H1 (cell line): ENCODE measurements at regions not wholly inside any gene's neighbourhood (a gene's known extent, or its start where the extent isn't known, plus 50 kb on each side); places are given as distances from the start of the nearest gene placed in this dataset.

Experiments
- CTCF ChIA-PET: fragments of 300-600 bp; sonication (Branson Sonifier 250); formaldehyde crosslinking; loops from one replicate; lab custom pipeline; 2021; ENCODE audit not compliant: partially characterized antibody; lab: Charles Lee
- POLR2A ChIA-PET: fragments of 300-600 bp; sonication (Branson Sonifier 250); formaldehyde crosslinking; loops from one replicate; lab custom pipeline; 2021; ENCODE audit warnings: inconsistent platforms; ENCODE audit not compliant: partially characterized antibody; lab: Charles Lee
- DNase-seq, 2 experiments: peaks; one replicate each; pipeline versions ENCODE4 v3.0.0 to v3.0.0-alpha.2; 2010 to 2022; ENCODE audit warnings: low spot score in 2 of 2, low read depth in 1 of 2, mixed read lengths in 1 of 2
- FAIRE-seq: peaks from 2 replicates; lab custom pipeline; 2011; peaks lifted over from hg19 to GRCh38; lab: Jason Lieb, UNC
- H2AFZ ChIP-seq: 2 replicates; pipeline ENCODE4 v1.8.1; 2012; ENCODE audit warnings: low read length, inconsistent platforms
- H2AK5ac ChIP-seq: 2 replicates; pipeline ENCODE4 v1.6.1; 2013; ENCODE audit warnings: low read depth, low read length
- H2BK120ac ChIP-seq: replicated peaks from 2 replicates; pipeline ENCODE3; 2013; ENCODE audit warnings: low read depth, low read length, inconsistent platforms
- H2BK12ac ChIP-seq: 2 replicates; pipeline ENCODE4 v1.6.1; 2013; ENCODE audit warnings: low read depth, low read length
- H2BK15ac ChIP-seq: 2 replicates; pipeline ENCODE4 v1.6.1; 2013; ENCODE audit warnings: low read length
- H2BK20ac ChIP-seq: 2 replicates; pipeline ENCODE4 v1.6.1; 2013; ENCODE audit warnings: low read length
- H2BK5ac ChIP-seq: 2 replicates; pipeline ENCODE4 v1.6.1; 2013; ENCODE audit warnings: low read depth, low read length
- H3K14ac ChIP-seq: 2 replicates; pipeline ENCODE4 v1.6.1; 2013; ENCODE audit warnings: inconsistent platforms; ENCODE audit not compliant: insufficient read length
- H3K18ac ChIP-seq: 2 replicates; pipeline ENCODE4 v1.6.1; 2013; ENCODE audit warnings: low read length; ENCODE audit errors: extremely low read depth
- H3K23ac ChIP-seq: 2 replicates; pipeline ENCODE4 v1.6.1; 2013; ENCODE audit warnings: inconsistent platforms; ENCODE audit not compliant: insufficient read length
- H3K23me2 ChIP-seq: 2 replicates; pipeline ENCODE4 v1.6.1; 2013; ENCODE audit warnings: low read depth, low read length
- H3K27ac ChIP-seq: 2 replicates; pipeline ENCODE4 v1.6.1; 2011; ENCODE audit warnings: low read depth, low read length, inconsistent platforms
- H3K27me3 ChIP-seq, 4 experiments: replicated peaks in 1 of 4; 1 replicate in 1 of 4; 2 replicates in 3 of 4; pipeline versions ENCODE4 v1.6.1 to v1.8.1; 2011 to 2013; ENCODE audit warnings: low read length in 3 of 4, mild to moderate bottlenecking in 3 of 4, inconsistent platforms in 2 of 4, mixed read lengths in 2 of 4, moderate library complexity in 1 of 4; ENCODE audit not compliant: control insufficient read depth in 3 of 4, insufficient read depth in 3 of 4; ENCODE audit errors: extremely low read depth in 1 of 4
- H3K36me3 ChIP-seq, 4 experiments: 2 replicates each; pipeline versions ENCODE4 v1.6.1 to v1.8.1; 2011 to 2013; ENCODE audit warnings: mild to moderate bottlenecking in 4 of 4, low read length in 3 of 4, moderate library complexity in 2 of 4, control low read depth in 1 of 4, inconsistent platforms in 1 of 4; ENCODE audit not compliant: insufficient read depth in 4 of 4, control insufficient read depth in 2 of 4
- H3K4ac ChIP-seq: replicated peaks from 2 replicates; pipeline ENCODE3; 2013; ENCODE audit warnings: low read length, low read depth, mixed read lengths, inconsistent platforms; ENCODE audit not compliant: insufficient read length
- H3K4me1 ChIP-seq, 4 experiments: replicated peaks in 1 of 4; 1 replicate in 1 of 4; 2 replicates in 3 of 4; pipeline versions ENCODE4 v1.6.1 to v1.8.1; 2011 to 2013; ENCODE audit warnings: low read length in 3 of 4, inconsistent platforms in 2 of 4, mixed read lengths in 1 of 4; ENCODE audit not compliant: insufficient read depth in 4 of 4, control insufficient read depth in 3 of 4
- H3K4me2 ChIP-seq, 2 experiments: 2 replicates each; pipeline versions ENCODE4 v1.6.1 to v1.8.1; 2011 to 2013; ENCODE audit warnings: low read depth in 2 of 2, low read length in 2 of 2, control low read depth in 1 of 2, inconsistent platforms in 1 of 2, mild to moderate bottlenecking in 1 of 2; ENCODE audit not compliant: insufficient read depth in 1 of 2
- H3K4me3 ChIP-seq, 4 experiments: fragments of 200-600, 300-600 bp in 1 of 4; sonication (generic), shearing (Covaris generic), sonication (Bioruptor Twin) in 1 of 4; 2 replicates each; pipeline versions ENCODE4 v1.5.1 to v1.8.1; 2011 to 2016; ENCODE audit warnings: low read length in 4 of 4, low read depth in 3 of 4, control low read depth in 2 of 4, inconsistent platforms in 2 of 4, mild to moderate bottlenecking in 2 of 4, mixed read lengths in 1 of 4, moderate library complexity in 1 of 4; ENCODE audit not compliant: insufficient read depth in 2 of 4; ENCODE audit errors: extremely low read depth in 1 of 4
- H3K56ac ChIP-seq: replicated peaks from 2 replicates; pipeline ENCODE3; 2013; ENCODE audit warnings: low read depth, mild to moderate bottlenecking, mixed read lengths, low read length, inconsistent platforms; ENCODE audit not compliant: insufficient read length
- H3K79me1 ChIP-seq: 2 replicates; pipeline ENCODE4 v1.6.1; 2013; ENCODE audit warnings: low read depth, low read length, control low read depth
- H3K79me2 ChIP-seq, 2 experiments: 2 replicates each; pipeline versions ENCODE4 v1.6.1 to v1.8.1; 2012 to 2013; ENCODE audit warnings: low read length in 2 of 2, mild to moderate bottlenecking in 2 of 2, inconsistent platforms in 1 of 2; ENCODE audit not compliant: insufficient read depth in 2 of 2, control insufficient read depth in 1 of 2
- H3K9ac ChIP-seq, 4 experiments: replicated peaks in 1 of 4; 1 replicate in 1 of 4; 2 replicates in 3 of 4; pipeline versions ENCODE4 v1.6.1 to v1.8.1; 2011 to 2013; ENCODE audit warnings: low read depth in 3 of 4, low read length in 3 of 4, control low read depth in 2 of 4, mild to moderate bottlenecking in 2 of 4, moderate library complexity in 2 of 4, inconsistent platforms in 1 of 4; ENCODE audit errors: extremely low read depth in 1 of 4
- H3K9me3 ChIP-seq, 2 experiments: 2 replicates each; pipeline versions ENCODE4 v1.6.1 to v1.8.1; 2012 to 2013; ENCODE audit warnings: mild to moderate bottlenecking in 2 of 2, moderate library complexity in 2 of 2, control low read depth in 1 of 2, inconsistent platforms in 1 of 2, low read depth in 1 of 2, low read length in 1 of 2, mixed read lengths in 1 of 2; ENCODE audit not compliant: insufficient read depth in 2 of 2
- H4K20me1 ChIP-seq, 2 experiments: replicated peaks in 1 of 2; 2 replicates each; pipeline versions ENCODE3 to v1.8.1; 2011 to 2013; ENCODE audit warnings: inconsistent platforms in 2 of 2, low read length in 2 of 2, mild to moderate bottlenecking in 1 of 2; ENCODE audit not compliant: insufficient read depth in 2 of 2, control insufficient read depth in 1 of 2
- H4K5ac ChIP-seq: 2 replicates; pipeline ENCODE4 v1.6.1; 2013; ENCODE audit warnings: low read length, low read depth, mixed read lengths, inconsistent platforms; ENCODE audit not compliant: insufficient read length
- H4K8ac ChIP-seq: 2 replicates; pipeline ENCODE4 v1.8.0; 2013; ENCODE audit warnings: mild to moderate bottlenecking, moderate library complexity, low read length, inconsistent platforms; ENCODE audit not compliant: insufficient read depth; ENCODE audit errors: extremely low read depth
- H4K91ac ChIP-seq: replicated peaks from 2 replicates; pipeline ENCODE3; 2013; ENCODE audit warnings: low read length, mixed read lengths, inconsistent platforms; ENCODE audit not compliant: insufficient read length
- CBX5 ChIP-seq: fragments of 300-800, 300-1000 bp; sonication (generic); IDR thresholded peaks from 2 replicates; pipeline ENCODE4 v1.7.1; 2016; ENCODE audit warnings: antibody characterized with exemption, low read length, low read depth
- WGBS, 2 experiments: shearing (Covaris generic) in 1 of 2; methylation state at CpG; one replicate each; pipeline versions ENCODE4 v1.1.6 to v1.1.7; 2013 to 2015; ENCODE audit warnings: low lambda C conversion rate in 2 of 2, mixed read lengths in 2 of 2, inconsistent platforms in 1 of 2, low coverage in 1 of 2, missing lambda C conversion rate in 1 of 2; ENCODE audit not compliant: insufficient replicate concordance in 2 of 2, insufficient coverage in 1 of 2, insufficient read length in 1 of 2; ENCODE audit errors: extremely low coverage in 1 of 2, missing lambda C conversion rate in 1 of 2; 5-methylcytosine and 5-hydroxymethylcytosine counted together

- Histone ChIP-seq H2BK20ac (no peak overlapping the region), H4K8ac (no peak overlapping the region), H3K4ac (no peak overlapping the region), H4K91ac (no peak overlapping the region), H3K23ac (no peak overlapping the region), H3K79me1 (no peaks in the 10 kb centered on the region), H4K20me1 (no peaks in the 10 kb centered on the region), H3K27me3 (peaks cover 0 to 1% (median 0%) of the 10 kb centered on the region in 4 experiments; a peak in 1 of 7 replicates), H3K18ac (no peak overlapping the region), H2BK5ac (no peak overlapping the region), H3K23me2 (peaks cover 4% of the 10 kb centered on the region; the same call in 1 of the 2 replicates), H3K9me3 (no peaks in the 10 kb centered on the region), H3K56ac (no peak overlapping the region), H3K4me1 (no peaks in the 10 kb centered on the region), H2AFZ (no peak overlapping the region), H2BK15ac (no peak overlapping the region), H2BK12ac (no peak overlapping the region), H4K5ac (no peak overlapping the region), H3K4me2 (no peak overlapping the region), H3K4me3 (no peak overlapping the region), H2BK120ac (no peak overlapping the region), H3K36me3 (no peaks in the 10 kb centered on the region), H3K9ac (no peak overlapping the region), H3K14ac (no peak overlapping the region), H2AK5ac (no peak overlapping the region), H3K79me2 (no peaks in the 10 kb centered on the region), H3K27ac (no peak overlapping the region)
- ChIA-PET CTCF (no interaction called here), POLR2A (no interaction called here)
- FAIRE-seq (no peak), DNase-seq (no peak)
- WGBS, 2 experiments, result 80% methylated on average over 1 of the region's 1 CpG; no CpG with 5 or more reads in 1 of the 2 experiments
- TF ChIP-seq CBX5, result no peak
Measured at GRCh38 chr3:26766031-26766430, 143.5 kb downstream of the LRRC3B start.
